ENCODE measurements at regions not wholly inside any gene's neighbourhood (a gene's known extent, or its start where the extent isn't known, plus 50 kb on each side); places are given as distances from the start of the nearest gene placed in this dataset.
"Not testable (repeated sequence)": the region's sequence is repeated elsewhere in the genome, so short reads cannot be mapped to it uniquely, and the experiment has no call there.

DNA sequence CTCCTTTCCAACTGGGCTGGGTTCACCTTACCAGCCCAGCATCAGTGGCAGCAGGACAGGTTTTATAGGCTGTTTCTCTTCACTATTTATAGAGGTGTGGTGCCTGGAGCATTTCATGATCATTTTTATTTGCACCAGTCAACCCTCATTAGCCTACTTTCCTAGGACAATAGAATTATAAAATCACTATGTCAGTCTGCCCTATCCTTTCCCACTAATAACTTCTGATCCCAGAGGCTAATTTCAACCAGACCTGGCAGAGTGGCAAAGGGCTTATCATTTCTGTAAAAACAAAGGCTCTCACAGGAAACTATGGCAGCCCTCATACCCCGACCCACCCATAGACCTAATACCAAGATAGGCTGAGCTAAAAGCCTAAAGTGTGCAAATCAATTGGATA lies 243.5 kb upstream of the TMEFF2 start:
- no peak for TF ChIP-seq CTCF (IDR thresholded peaks at IDR 0.05; ENCODE audit: borderline replicate concordance, insufficient read depth, low read depth, low read length)
- no peak overlapping the region for H3K4me3 ChIP-seq (ENCODE audit: low read depth, low read length)

DNA sequence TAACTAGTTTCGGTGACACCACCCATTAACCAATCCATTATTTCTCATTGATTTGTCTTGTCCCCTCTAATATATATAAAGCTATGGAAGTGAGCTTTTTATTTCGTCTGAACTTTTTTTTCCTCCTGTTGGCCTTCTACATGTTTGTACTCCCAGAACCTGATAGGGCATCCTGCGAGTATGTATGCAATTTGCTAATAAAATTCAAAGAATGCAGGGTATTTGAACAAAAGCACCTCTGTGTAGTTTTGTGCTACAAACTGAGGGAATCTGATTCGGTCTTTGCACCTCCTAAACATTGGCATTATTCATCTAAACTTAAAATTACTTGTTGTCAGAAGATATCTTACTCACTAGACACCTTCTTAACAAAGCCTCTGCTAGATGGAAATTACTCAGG lies 242.9 kb upstream of the TMEFF2 start:
- no peak overlapping the region for H3K4me3 ChIP-seq (ENCODE audit: low read depth, low read length)
- no peak for TF ChIP-seq CTCF (IDR thresholded peaks at IDR 0.05; ENCODE audit: borderline replicate concordance, insufficient read depth, low read depth, low read length)

DNA sequence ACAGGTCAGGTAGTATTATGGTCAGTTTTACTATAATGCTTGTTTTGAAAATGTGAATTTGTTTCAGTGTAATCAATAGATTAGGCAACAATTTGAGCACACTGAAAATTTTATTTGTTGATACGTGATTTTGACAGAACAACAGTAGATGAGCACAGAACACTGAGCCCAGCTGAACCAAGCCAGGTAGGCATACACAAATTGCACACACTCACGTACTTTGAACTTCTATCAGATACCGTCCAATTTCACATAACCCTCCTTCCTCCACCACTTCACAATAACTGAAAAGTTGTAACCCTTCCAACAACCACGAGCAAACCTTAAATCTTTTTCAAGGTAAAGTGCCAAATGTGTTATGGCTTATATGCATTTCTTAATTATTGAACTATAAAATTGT lies 229.5 kb upstream of the TMEFF2 start:
- TF ChIP-seq CTCF (IDR thresholded peaks at IDR 0.05; ENCODE audit: borderline replicate concordance, insufficient read depth, low read depth, low read length), result no peak
- H3K4me3 ChIP-seq (ENCODE audit: low read depth, low read length), result no peak overlapping the region

DNA sequence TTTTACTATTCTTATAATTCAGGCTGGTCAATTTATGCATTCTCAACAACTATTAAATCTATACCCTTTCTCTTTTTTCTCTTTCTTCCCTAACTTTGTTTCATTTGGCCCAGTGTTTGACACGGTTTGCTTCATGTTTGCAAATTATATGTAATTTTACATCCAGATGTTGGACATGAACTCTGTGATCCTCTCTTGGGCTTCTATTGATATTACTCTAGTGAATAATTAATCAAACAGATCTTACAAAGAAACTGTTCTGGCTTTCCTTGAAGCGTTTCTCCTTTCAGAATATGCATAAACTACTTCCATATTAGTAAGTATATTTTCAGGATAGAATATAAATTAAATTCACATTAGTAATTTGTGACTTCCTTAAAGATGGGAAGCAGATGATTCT lies 225.1 kb upstream of the TMEFF2 start:
- no peak overlapping the region for H3K4me3 ChIP-seq (ENCODE audit: low read depth, low read length)
- TF ChIP-seq CTCF (IDR thresholded peaks at IDR 0.05; ENCODE audit: borderline replicate concordance, insufficient read depth, low read depth, low read length), result no peak

DNA sequence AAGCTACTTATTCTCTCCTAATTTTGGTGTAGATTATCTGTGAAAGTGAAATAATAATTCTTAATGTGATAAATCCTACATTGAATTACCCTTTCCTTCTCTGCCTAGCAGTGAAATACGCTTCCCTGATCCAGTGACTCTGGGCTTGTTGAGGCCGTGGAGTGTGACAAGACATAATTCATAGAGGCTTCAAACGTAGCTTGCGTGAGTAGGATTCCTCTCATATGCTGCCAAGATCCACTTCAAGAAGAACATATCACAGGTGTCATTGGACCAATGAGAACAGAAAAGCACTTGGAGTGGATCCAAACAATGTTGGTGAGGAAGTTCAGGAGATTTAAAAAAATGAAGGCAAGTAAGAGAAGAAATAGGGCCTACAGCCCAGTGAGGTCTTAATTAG lies 221.3 kb upstream of the TMEFF2 start:
- no peak for TF ChIP-seq CTCF (IDR thresholded peaks at IDR 0.05; ENCODE audit: borderline replicate concordance, insufficient read depth, low read depth, low read length)
- no peak overlapping the region for H3K4me3 ChIP-seq (ENCODE audit: low read depth, low read length)

- no peak overlapping the region for H3K4me3 ChIP-seq (ENCODE audit: low read depth, low read length)
- TF ChIP-seq CTCF (IDR thresholded peaks at IDR 0.05; ENCODE audit: borderline replicate concordance, insufficient read depth, low read depth, low read length), result no peak
Observed at GRCh38 chr2:192414794-192415193, 220.1 kb upstream of the TMEFF2 start.

GRCh38 chr2:192413812-192414681 lies 219.3 kb upstream of the TMEFF2 start:
- TF ChIP-seq CTCF (IDR thresholded peaks at IDR 0.05; ENCODE audit: borderline replicate concordance, insufficient read depth, low read depth, low read length), result no peak
- no peak overlapping the region for H3K4me3 ChIP-seq (ENCODE audit: low read depth, low read length)

- H3K4me3 ChIP-seq (ENCODE audit: low read depth, low read length), result not testable (repeated sequence)
Observed at GRCh38 chr2:192412866-192413265, 218.1 kb upstream of the TMEFF2 start.
